ENCODE measurements at regions not wholly inside any gene's neighbourhood (a gene's known extent, or its start where the extent isn't known, plus 50 kb on each side); places are given as distances from the start of the nearest gene placed in this dataset.

DNA sequence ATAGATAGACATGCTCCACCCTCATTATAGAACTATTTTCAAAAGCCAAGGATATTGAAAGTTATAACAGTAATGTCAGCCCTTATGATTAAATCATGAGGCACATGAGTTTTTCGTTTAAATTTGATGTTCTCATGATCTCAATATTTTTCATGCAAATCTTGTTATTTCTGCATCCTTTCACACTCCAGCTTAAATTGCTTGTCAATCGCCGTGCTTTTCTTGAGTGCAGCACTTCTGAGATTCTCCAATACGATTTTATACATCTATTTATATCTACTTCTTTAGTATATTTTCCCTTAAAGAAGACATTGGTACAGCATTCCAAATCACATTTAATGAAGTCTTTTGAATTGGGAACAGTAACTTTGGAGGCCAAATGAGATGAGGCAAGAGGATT lies 171.2 kb upstream of the GBE1 start:
- no peaks in the 10 kb centered on the region for H3F3A ChIP-seq (ENCODE audit: low read length, unreplicated experiment)
- H3K4me3 ChIP-seq (ENCODE audit: low read length), result no peak overlapping the region
- DNase-seq (no peak), ATAC-seq (no peak)
- no peak overlapping the region for H3K9ac ChIP-seq (ENCODE audit: low read length)
- POLR2A ChIA-PET (ENCODE audit: unreplicated experiment), result no interaction called here
- no TSS peak for BruUV-seq (replicated peaks)
- H3K27ac ChIP-seq (ENCODE audit: low read length), result no peak overlapping the region
- no peak overlapping the region for H2AFZ ChIP-seq (ENCODE audit: low read length)
- H3K9me2 ChIP-seq (replicated peaks; ENCODE audit: low read length), result no peaks in the 10 kb centered on the region
- H3K4me1 ChIP-seq (ENCODE audit: insufficient read depth, low read length), result no peaks in the 10 kb centered on the region
- H3K9me3 ChIP-seq (ENCODE audit: low read length), result no peaks in the 10 kb centered on the region
- CTCF ChIA-PET, result no interaction called here
- no peaks in the 10 kb centered on the region for H3K36me3 ChIP-seq (ENCODE audit: low read depth, low read length)
- no peaks in the 10 kb centered on the region for H3K79me2 ChIP-seq (ENCODE audit: low read length)
- no peaks in the 10 kb centered on the region for H4K20me1 ChIP-seq (ENCODE audit: low read length)
- TF ChIP-seq EZH2phosphoT487 (IDR thresholded peaks at IDR 0.05; ENCODE audit: borderline replicate concordance, low read length) (no peak), EZH2 (IDR thresholded peaks at IDR 0.05; ENCODE audit: low read length, unreplicated experiment) (no peak)
- TF ChIP-seq, protein P1, sequence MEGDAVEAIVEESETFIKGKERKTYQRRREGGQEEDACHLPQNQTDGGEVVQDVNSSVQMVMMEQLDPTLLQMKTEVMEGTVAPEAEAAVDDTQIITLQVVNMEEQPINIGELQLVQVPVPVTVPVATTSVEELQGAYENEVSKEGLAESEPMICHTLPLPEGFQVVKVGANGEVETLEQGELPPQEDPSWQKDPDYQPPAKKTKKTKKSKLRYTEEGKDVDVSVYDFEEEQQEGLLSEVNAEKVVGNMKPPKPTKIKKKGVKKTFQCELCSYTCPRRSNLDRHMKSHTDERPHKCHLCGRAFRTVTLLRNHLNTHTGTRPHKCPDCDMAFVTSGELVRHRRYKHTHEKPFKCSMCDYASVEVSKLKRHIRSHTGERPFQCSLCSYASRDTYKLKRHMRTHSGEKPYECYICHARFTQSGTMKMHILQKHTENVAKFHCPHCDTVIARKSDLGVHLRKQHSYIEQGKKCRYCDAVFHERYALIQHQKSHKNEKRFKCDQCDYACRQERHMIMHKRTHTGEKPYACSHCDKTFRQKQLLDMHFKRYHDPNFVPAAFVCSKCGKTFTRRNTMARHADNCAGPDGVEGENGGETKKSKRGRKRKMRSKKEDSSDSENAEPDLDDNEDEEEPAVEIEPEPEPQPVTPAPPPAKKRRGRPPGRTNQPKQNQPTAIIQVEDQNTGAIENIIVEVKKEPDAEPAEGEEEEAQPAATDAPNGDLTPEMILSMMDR (conservative IDR thresholded peaks at IDR 0.05; ENCODE audit: low read depth, low read length), result no peak
- intact Hi-C loops (cut with micrococcal nuclease), result no loop called here
- H3K4me2 ChIP-seq (ENCODE audit: low read length), result no peak overlapping the region
- no peaks in the 10 kb centered on the region for H3K27me3 ChIP-seq (ENCODE audit: low read length)

DNA sequence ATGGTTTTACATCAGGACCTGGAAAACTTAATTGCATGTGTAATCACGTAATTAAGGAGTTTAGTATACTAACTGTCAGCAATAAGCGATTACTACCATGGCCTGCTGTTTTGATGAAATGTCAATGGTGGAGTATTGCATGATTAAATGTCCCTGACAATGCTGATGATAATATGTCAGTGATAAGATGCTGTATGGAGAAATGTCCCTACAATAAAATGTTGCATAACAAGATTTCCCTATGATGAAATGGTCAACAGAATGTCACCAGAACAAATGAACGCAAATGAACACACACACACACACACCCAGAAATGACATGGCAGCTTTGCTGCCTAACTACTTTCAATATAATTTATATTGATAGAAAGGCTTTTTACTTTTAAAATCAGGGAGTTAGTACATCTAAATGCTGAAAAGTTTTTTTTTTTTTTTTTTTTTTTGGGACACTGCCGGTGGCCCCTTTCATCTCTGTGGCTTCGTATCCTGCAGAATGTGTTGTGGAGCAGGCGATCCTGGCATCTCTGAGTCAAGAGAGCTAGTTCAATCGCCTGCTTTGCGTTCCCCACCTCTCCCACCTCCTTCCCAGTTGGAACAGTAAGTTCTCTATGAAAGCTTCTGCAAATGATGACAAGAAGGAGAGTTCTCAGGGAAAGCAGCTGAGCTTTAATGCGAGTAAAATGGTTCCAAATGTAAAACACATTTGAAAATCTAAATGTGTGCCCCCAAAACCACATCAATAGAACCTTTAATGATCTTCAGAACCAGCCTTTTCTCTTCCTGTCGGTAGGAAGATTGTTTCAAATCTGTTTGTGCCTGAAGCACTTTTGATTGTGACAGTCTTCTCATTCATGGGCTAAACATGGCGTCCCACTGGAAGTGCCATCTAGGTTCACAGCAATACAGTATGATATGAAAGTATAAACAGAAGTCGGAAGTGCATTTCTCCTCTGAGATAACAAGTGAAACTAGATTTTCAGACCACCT lies 170.1 kb upstream of the GBE1 start:
- no peaks in the 10 kb centered on the region for H3K27me3 ChIP-seq (ENCODE audit: low read length)
- no peaks in the 10 kb centered on the region for H3K36me3 ChIP-seq (ENCODE audit: low read depth, low read length)
- no TSS peak for BruUV-seq (replicated peaks)
- CTCF ChIA-PET, result interaction anchor here (0.6 kb wide), 1 partner anchor 46 kb away, joined by 8 read pairs; no protein-coding TSS in a partner anchor
- DNase-seq (no peak), ATAC-seq (no peak)
- H3F3A ChIP-seq (ENCODE audit: low read length, unreplicated experiment), result no peaks in the 10 kb centered on the region
- no peaks in the 10 kb centered on the region for H3K9me3 ChIP-seq (ENCODE audit: low read length)
- TF ChIP-seq EZH2phosphoT487 (IDR thresholded peaks at IDR 0.05; ENCODE audit: borderline replicate concordance, low read length) (no peak), EZH2 (IDR thresholded peaks at IDR 0.05; ENCODE audit: low read length, unreplicated experiment) (no peak)
- TF ChIP-seq, protein P1 (conservative IDR thresholded peaks at IDR 0.05; ENCODE audit: low read depth, low read length), result no peak
- no peak overlapping the region for H3K9ac ChIP-seq (ENCODE audit: low read length)
- POLR2A ChIA-PET (ENCODE audit: unreplicated experiment), result no interaction called here
- no peak overlapping the region for H3K4me2 ChIP-seq (ENCODE audit: low read length)
- H3K9me2 ChIP-seq (replicated peaks; ENCODE audit: low read length), result no peaks in the 10 kb centered on the region
- no peaks in the 10 kb centered on the region for H4K20me1 ChIP-seq (ENCODE audit: low read length)
- H3K79me2 ChIP-seq (ENCODE audit: low read length), result no peaks in the 10 kb centered on the region
- H3K27ac ChIP-seq (ENCODE audit: low read length), result no peak overlapping the region
- intact Hi-C loops (cut with micrococcal nuclease), result no loop called here
- H3K4me3 ChIP-seq (ENCODE audit: low read length), result no peak overlapping the region
- no peak overlapping the region for H2AFZ ChIP-seq (ENCODE audit: low read length)
- no peaks in the 10 kb centered on the region for H3K4me1 ChIP-seq (ENCODE audit: insufficient read depth, low read length)

DNA sequence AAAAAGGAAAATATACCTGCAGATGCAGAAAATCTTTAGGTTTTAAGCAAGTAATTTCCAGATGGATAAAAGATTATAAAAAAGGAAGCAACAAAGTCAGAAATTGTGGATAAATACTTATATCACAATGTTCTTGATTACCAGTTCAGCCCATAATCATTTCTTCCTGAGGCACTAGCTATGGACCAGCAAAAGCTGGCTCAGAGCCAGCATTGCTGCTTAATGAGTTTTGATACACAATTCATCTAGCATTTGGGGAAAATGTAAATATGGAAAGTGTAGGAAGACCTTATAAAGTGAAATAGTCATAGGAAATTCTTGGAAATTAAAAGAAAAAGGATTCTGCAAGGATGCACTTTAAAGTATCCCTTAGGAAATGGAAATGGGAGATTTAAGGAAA lies 168.3 kb upstream of the GBE1 start:
- Histone ChIP-seq H3K9ac (ENCODE audit: low read length) (no peak overlapping the region), H3F3A (ENCODE audit: low read length, unreplicated experiment) (no peaks in the 10 kb centered on the region), H4K20me1 (ENCODE audit: low read length) (no peaks in the 10 kb centered on the region), H3K9me2 (replicated peaks; ENCODE audit: low read length) (no peaks in the 10 kb centered on the region), H2AFZ (ENCODE audit: low read length) (no peak overlapping the region), H3K36me3 (ENCODE audit: low read depth, low read length) (no peaks in the 10 kb centered on the region), H3K79me2 (ENCODE audit: low read length) (no peaks in the 10 kb centered on the region), H3K27me3 (ENCODE audit: low read length) (no peaks in the 10 kb centered on the region), H3K9me3 (ENCODE audit: low read length) (no peaks in the 10 kb centered on the region), H3K4me3 (ENCODE audit: low read length) (no peak overlapping the region), H3K27ac (ENCODE audit: low read length) (no peak overlapping the region), H3K4me2 (ENCODE audit: low read length) (no peak overlapping the region), H3K4me1 (ENCODE audit: insufficient read depth, low read length) (no peaks in the 10 kb centered on the region)
- intact Hi-C loops (cut with micrococcal nuclease), result no loop called here
- no peak for TF ChIP-seq EZH2 (IDR thresholded peaks at IDR 0.05; ENCODE audit: low read length, unreplicated experiment)
- TF ChIP-seq, protein P1 (conservative IDR thresholded peaks at IDR 0.05; ENCODE audit: low read depth, low read length), result no peak
- TF ChIP-seq EZH2phosphoT487 (IDR thresholded peaks at IDR 0.05; ENCODE audit: borderline replicate concordance, low read length), result no peak
- ChIA-PET CTCF (no interaction called here), POLR2A (ENCODE audit: unreplicated experiment) (no interaction called here)
- ATAC-seq, result no peak
- DNase-seq, result no peak
- no TSS peak for BruUV-seq (replicated peaks)

All from PC-3 (cell line).